NT2/D1 (cell line): ENCODE measurements at regions not wholly inside any gene's neighbourhood (a gene's known extent, or its start where the extent isn't known, plus 50 kb on each side); places are given as distances from the start of the nearest gene placed in this dataset.

ENCODE experiments used
- SUZ12 ChIP-seq: IDR thresholded peaks from 2 replicates; pipeline ENCODE4 v1.6.1; 2011; ENCODE audit not compliant: insufficient read length, insufficient read depth; ENCODE audit errors: extremely low read depth
- YY1 ChIP-seq: IDR thresholded peaks from 2 replicates; pipeline ENCODE4 v1.6.1; 2011; ENCODE audit not compliant: insufficient read length, insufficient read depth
- ZNF274 ChIP-seq: IDR thresholded peaks from 2 replicates; pipeline ENCODE4 v1.6.1; 2011; ENCODE audit warnings: mild to moderate bottlenecking, low read depth, low read length

GRCh38 chr21:23874271-23874670, 1733.0 kb downstream of the MRPL39 start:
- TF ChIP-seq YY1 (no peak), ZNF274 (no peak), SUZ12 (no peak)
